ENCODE measurements at regions not wholly inside any gene's neighbourhood (a gene's known extent, or its start where the extent isn't known, plus 50 kb on each side); places are given as distances from the start of the nearest gene placed in this dataset.
"Not testable (repeated sequence)": the region's sequence is repeated elsewhere in the genome, so short reads cannot be mapped to it uniquely, and the experiment has no call there.

DNA sequence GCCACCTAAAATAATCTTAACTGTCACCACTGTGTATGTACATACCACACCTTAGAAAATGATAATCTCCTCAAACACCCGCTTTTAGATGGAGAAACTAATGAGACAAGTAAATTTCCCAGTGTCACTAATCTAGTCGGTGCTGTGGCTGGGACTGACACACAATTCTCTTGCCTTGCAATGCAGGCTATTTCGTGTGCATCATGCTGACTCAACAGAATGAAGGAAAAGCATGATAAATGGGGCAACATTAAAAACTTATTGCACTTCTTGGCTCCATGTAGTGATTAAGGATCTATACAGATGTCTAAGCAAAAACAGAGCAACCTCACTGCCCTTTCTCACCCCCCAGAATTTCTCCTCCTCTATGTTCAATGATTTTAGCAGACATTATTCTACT is 677.9 kb downstream of the DTWD2 start:
- in situ Hi-C loops (cut with MboI; ENCODE audit: low sequenced_read_pairs, unreplicated experiment) = no loop called here
- no peak for TF ChIP-seq CTCF (IDR thresholded peaks at IDR 0.05; ENCODE audit: borderline replicate concordance, control extremely low read depth, extremely low read depth, insufficient read depth, missing control alignments)
- no peak for DNase-seq (ENCODE audit: low spot score)

DNA sequence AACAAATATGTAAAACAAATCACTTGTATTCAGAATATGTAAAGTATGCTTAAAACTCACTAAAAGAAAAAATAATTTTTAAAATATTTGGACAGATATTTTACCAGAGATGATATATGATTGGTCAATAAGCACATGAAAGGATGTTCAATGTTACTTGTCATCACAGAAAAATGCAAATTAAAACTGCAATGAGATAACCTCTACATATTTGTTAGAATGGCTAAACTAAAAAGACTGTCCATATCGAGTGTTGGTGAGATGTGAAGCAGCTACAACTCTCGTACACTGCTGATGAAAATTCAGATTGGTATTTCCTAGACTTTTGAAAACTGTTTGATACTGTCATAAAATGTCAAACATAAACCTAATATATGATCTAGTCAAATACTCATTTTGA is 685.1 kb downstream of the DTWD2 start:
- in situ Hi-C loops (cut with MboI; ENCODE audit: low sequenced_read_pairs, unreplicated experiment) = no loop called here
- no peak for DNase-seq (ENCODE audit: low spot score)
- no peak for TF ChIP-seq CTCF (IDR thresholded peaks at IDR 0.05; ENCODE audit: borderline replicate concordance, control extremely low read depth, extremely low read depth, insufficient read depth, missing control alignments)

DNA sequence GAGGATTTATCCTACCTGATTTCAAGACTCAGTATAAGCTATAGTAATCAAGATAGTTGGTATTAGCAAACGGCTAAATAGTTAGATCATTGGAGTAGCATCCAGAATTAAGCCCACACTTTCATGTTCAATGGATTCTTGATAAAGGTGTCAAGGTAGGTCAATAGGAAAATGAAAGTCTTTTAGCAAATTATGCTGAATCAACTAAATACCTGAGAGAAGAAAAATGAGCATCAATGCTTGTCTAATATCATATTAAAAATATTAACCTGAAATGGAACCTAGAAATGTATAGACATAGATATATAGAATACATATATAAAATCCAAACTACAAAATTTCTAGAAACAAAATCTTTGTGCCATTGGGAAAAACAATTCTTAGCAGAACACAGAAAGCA is 685.6 kb downstream of the DTWD2 start:
- no peak for TF ChIP-seq CTCF (IDR thresholded peaks at IDR 0.05; ENCODE audit: borderline replicate concordance, control extremely low read depth, extremely low read depth, insufficient read depth, missing control alignments)
- no peak for DNase-seq (ENCODE audit: low spot score)
- in situ Hi-C loops (cut with MboI; ENCODE audit: low sequenced_read_pairs, unreplicated experiment) = no loop called here

GRCh38 chr5:118301696-118302095 is 686.7 kb downstream of the DTWD2 start:
- in situ Hi-C loops (cut with MboI; ENCODE audit: low sequenced_read_pairs, unreplicated experiment) = no loop called here
- no peak for DNase-seq (ENCODE audit: low spot score)
- TF ChIP-seq CTCF (IDR thresholded peaks at IDR 0.05; ENCODE audit: borderline replicate concordance, control extremely low read depth, extremely low read depth, insufficient read depth, missing control alignments) = no peak

- in situ Hi-C loops (cut with MboI; ENCODE audit: low sequenced_read_pairs, unreplicated experiment) = no loop called here
- DNase-seq (ENCODE audit: low spot score) = no peak
Measured at GRCh38 chr5:118295045-118295444, 693.3 kb downstream of the DTWD2 start.

GRCh38 chr5:118293378-118293777 is 695.0 kb downstream of the DTWD2 start:
- no peak for DNase-seq (ENCODE audit: low spot score)
- in situ Hi-C loops (cut with MboI; ENCODE audit: low sequenced_read_pairs, unreplicated experiment) = no loop called here
- TF ChIP-seq CTCF (IDR thresholded peaks at IDR 0.05; ENCODE audit: borderline replicate concordance, control extremely low read depth, extremely low read depth, insufficient read depth, missing control alignments) = no peak

More at GRCh38 chr5:118295045-118295444, 693.3 kb downstream of the DTWD2 start:
- TF ChIP-seq CTCF (IDR thresholded peaks at IDR 0.05; ENCODE audit: borderline replicate concordance, control extremely low read depth, extremely low read depth, insufficient read depth, missing control alignments) = no peak

DNA sequence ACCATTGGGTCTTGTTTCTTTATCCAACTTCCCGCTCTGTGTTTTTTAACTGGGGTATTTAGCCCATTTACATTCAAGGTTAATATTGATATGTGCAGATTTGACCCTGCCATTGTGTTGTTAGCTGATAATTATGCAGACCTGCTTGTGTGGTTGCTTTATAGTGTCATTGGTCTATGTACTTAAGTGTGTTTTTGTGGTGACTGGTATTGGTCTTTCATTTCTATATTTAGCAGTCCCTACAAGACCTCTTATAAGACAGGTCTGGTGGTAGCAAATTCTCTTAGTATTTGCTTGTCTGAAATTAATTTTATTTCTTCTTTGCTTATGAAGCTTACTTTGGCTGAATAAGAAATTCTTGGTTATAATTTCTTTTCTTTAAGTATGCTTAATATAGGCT is 698.1 kb downstream of the DTWD2 start:
- TF ChIP-seq CTCF (IDR thresholded peaks at IDR 0.05; ENCODE audit: borderline replicate concordance, control extremely low read depth, extremely low read depth, insufficient read depth, missing control alignments) = no peak
- in situ Hi-C loops (cut with MboI; ENCODE audit: low sequenced_read_pairs, unreplicated experiment) = no loop called here
- no peak for DNase-seq (ENCODE audit: low spot score)

DNA sequence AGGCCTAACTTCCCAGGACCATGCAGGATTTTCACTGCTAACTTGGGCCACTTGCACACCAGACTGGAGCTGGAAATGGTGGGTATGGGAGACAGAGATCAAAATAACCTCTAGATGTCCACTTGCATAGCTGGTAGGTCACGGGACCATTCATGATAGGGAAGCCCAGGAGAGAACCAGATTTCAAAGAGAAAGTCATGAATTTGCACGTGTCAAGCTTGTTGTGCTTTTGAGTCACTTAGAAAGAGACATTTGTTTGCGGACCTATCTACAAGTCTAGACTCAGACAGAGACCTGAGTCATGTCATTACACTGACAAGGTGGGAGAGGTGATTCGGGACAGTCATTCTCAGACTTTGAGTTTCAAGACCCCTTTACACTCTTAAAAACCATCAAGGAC is 704.1 kb downstream of the DTWD2 start:
- DNase-seq (ENCODE audit: low spot score); in situ Hi-C loops (cut with MboI; ENCODE audit: low sequenced_read_pairs, unreplicated experiment): not testable (repeated sequence)

- DNase-seq (ENCODE audit: low spot score); in situ Hi-C loops (cut with MboI; ENCODE audit: low sequenced_read_pairs, unreplicated experiment): not testable (repeated sequence)
Measured at GRCh38 chr5:118282480-118283038, 705.8 kb downstream of the DTWD2 start.
